Vagina (tissue), 2 donors: ENCODE measurements at regions not wholly inside any gene's neighbourhood (a gene's known extent, or its start where the extent isn't known, plus 50 kb on each side); places are given as distances from the start of the nearest gene placed in this dataset.

Experiments used
- DNase-seq, 2 donors: peaks; one replicate each; pipeline ENCODE4 v3.0.0-alpha.2; 2017; ENCODE audit errors: extremely low spot score in 2 of 2
- H3K27ac ChIP-seq: fragments of 200-600 bp; sonication (generic); one replicate; pipeline ENCODE4 v1.5.1; 2019
- H3K27me3 ChIP-seq: fragments of 200-600 bp; sonication (generic); one replicate; pipeline ENCODE4 v1.5.1; 2019
- H3K36me3 ChIP-seq, 2 donors: fragments of 200-600 bp; sonication (generic); one replicate each; pipeline ENCODE4 v1.5.1; 2017 to 2019
- H3K4me1 ChIP-seq: fragments of 200-600 bp; sonication (generic); one replicate; pipeline ENCODE4 v1.5.1; 2019
- H3K4me3 ChIP-seq, 2 donors: fragments of 200-600 bp; sonication (generic); 1 replicate in 1 of 2; 2 replicates in 1 of 2; pipeline ENCODE4 v1.5.1; 2016 to 2019
- H3K9me3 ChIP-seq: fragments of 200-600 bp; sonication (generic); one replicate; pipeline ENCODE4 v1.5.1; 2019
- CTCF ChIP-seq, 3 experiments: fragments of 450-650 bp in 2 of 3; fragments of 200-600 bp in 1 of 3; sonication (generic) in 1 of 3; IDR thresholded peaks; one replicate each; pipeline ENCODE4 v1.5.1; 2017 to 2019; ENCODE audit warnings: antibody characterized with exemption in 3 of 3, mild to moderate bottlenecking in 2 of 3, moderate library complexity in 2 of 3
- POLR2A ChIP-seq, 2 donors: fragments of 450-650 bp; IDR thresholded peaks; one replicate each; pipeline ENCODE4 v1.6.1; 2017; ENCODE audit warnings: antibody characterized with exemption in 2 of 2, mild to moderate bottlenecking in 2 of 2, moderate library complexity in 2 of 2
- POLR2AphosphoS5 ChIP-seq, 2 donors: sonication (generic); formaldehyde crosslinking; IDR thresholded peaks; one replicate each; pipeline ENCODE4 v1.9.0; 2017; ENCODE audit warnings: antibody characterized with exemption in 2 of 2, mild to moderate bottlenecking in 2 of 2, low read depth in 1 of 2; ENCODE audit not compliant: insufficient read depth in 1 of 2
- intact Hi-C: fragments of 100-400 bp; cut with DNase I; formaldehyde crosslinking; loops from one replicate; pipeline ENCODE4 v1.15.1; 2023

GRCh38 chr7:67842571-67842970 is 845.9 kb downstream of the TYW1 start:
- H3K36me3 ChIP-seq = no peaks in the 10 kb centered on the region
- intact Hi-C loops = no loop called here
- no peaks in the 10 kb centered on the region for H3K27me3 ChIP-seq
- no peak for DNase-seq
- no peaks in the 10 kb centered on the region for H3K4me1 ChIP-seq
- H3K27ac ChIP-seq = no peak overlapping the region
- no peak for TF ChIP-seq POLR2A (IDR thresholded peaks at IDR 0.05)
- no peak for TF ChIP-seq CTCF (IDR thresholded peaks at IDR 0.05)
- TF ChIP-seq POLR2AphosphoS5 (IDR thresholded peaks at IDR 0.05; ENCODE audit: insufficient read depth in 1 of 2, low read depth in 1 of 2) = no peak
- H3K4me3 ChIP-seq = no peak overlapping the region
- H3K9me3 ChIP-seq = no peaks in the 10 kb centered on the region

GRCh38 chr7:67843001-67843565 is 846.5 kb downstream of the TYW1 start:
- no peak for DNase-seq
- H3K36me3 ChIP-seq = no peaks in the 10 kb centered on the region
- no peaks in the 10 kb centered on the region for H3K4me1 ChIP-seq
- no peaks in the 10 kb centered on the region for H3K9me3 ChIP-seq
- H3K27ac ChIP-seq = no peak overlapping the region
- H3K4me3 ChIP-seq = no peak overlapping the region
- intact Hi-C loops = no loop called here
- H3K27me3 ChIP-seq = no peaks in the 10 kb centered on the region
- no peak for TF ChIP-seq CTCF (IDR thresholded peaks at IDR 0.05)
- TF ChIP-seq POLR2AphosphoS5 (IDR thresholded peaks at IDR 0.05; ENCODE audit: insufficient read depth in 1 of 2, low read depth in 1 of 2) = no peak
- TF ChIP-seq POLR2A (IDR thresholded peaks at IDR 0.05) = no peak

GRCh38 chr7:67843615-67844014 is 847.0 kb downstream of the TYW1 start:
- H3K4me1 ChIP-seq = no peaks in the 10 kb centered on the region
- H3K27me3 ChIP-seq = no peaks in the 10 kb centered on the region
- no peak overlapping the region for H3K4me3 ChIP-seq
- DNase-seq = no peak
- H3K27ac ChIP-seq = no peak overlapping the region
- no peaks in the 10 kb centered on the region for H3K36me3 ChIP-seq
- intact Hi-C loops = no loop called here
- H3K9me3 ChIP-seq = no peaks in the 10 kb centered on the region
- no peak for TF ChIP-seq CTCF (IDR thresholded peaks at IDR 0.05)
- TF ChIP-seq POLR2AphosphoS5 (IDR thresholded peaks at IDR 0.05; ENCODE audit: insufficient read depth in 1 of 2, low read depth in 1 of 2) = no peak
- TF ChIP-seq POLR2A (IDR thresholded peaks at IDR 0.05) = no peak

GRCh38 chr7:67847092-67847787 is 850.6 kb downstream of the TYW1 start:
- intact Hi-C loops = no loop called here
- no peak for DNase-seq
- TF ChIP-seq POLR2A (IDR thresholded peaks at IDR 0.05) (no peak), CTCF (IDR thresholded peaks at IDR 0.05) (no peak), POLR2AphosphoS5 (IDR thresholded peaks at IDR 0.05; ENCODE audit: insufficient read depth in 1 of 2, low read depth in 1 of 2) (no peak)
- Histone ChIP-seq H3K9me3 (no peaks in the 10 kb centered on the region), H3K4me1 (no peaks in the 10 kb centered on the region), H3K27ac (no peak overlapping the region), H3K27me3 (no peaks in the 10 kb centered on the region), H3K4me3 (no peak overlapping the region), H3K36me3 (no peaks in the 10 kb centered on the region)
